A673 (cell line): ENCODE measurements at regions not wholly inside any gene's neighbourhood (a gene's known extent, or its start where the extent isn't known, plus 50 kb on each side); places are given as distances from the start of the nearest gene placed in this dataset.

ENCODE experiments used
- EZH2 ChIP-seq: fragments of 200-600 bp; sonication (generic); IDR thresholded peaks from 2 replicates; pipeline ENCODE4 v1.6.1; 2017; ENCODE audit warnings: borderline replicate concordance, low read depth, mild to moderate bottlenecking, mixed read lengths, antibody characterized with exemption, low read length; ENCODE audit not compliant: poor library complexity, severe bottlenecking
- TF ChIP-seq, protein P1 (sequence below): fragments of 300-800, 200-600 bp; sonication (generic); conservative IDR thresholded peaks from 2 replicates; pipeline ENCODE4 v1.5.1; 2017; ENCODE audit warnings: low read depth, mild to moderate bottlenecking, antibody characterized with exemption, low read length, moderate library complexity, mixed read lengths

- TF ChIP-seq, protein P1, sequence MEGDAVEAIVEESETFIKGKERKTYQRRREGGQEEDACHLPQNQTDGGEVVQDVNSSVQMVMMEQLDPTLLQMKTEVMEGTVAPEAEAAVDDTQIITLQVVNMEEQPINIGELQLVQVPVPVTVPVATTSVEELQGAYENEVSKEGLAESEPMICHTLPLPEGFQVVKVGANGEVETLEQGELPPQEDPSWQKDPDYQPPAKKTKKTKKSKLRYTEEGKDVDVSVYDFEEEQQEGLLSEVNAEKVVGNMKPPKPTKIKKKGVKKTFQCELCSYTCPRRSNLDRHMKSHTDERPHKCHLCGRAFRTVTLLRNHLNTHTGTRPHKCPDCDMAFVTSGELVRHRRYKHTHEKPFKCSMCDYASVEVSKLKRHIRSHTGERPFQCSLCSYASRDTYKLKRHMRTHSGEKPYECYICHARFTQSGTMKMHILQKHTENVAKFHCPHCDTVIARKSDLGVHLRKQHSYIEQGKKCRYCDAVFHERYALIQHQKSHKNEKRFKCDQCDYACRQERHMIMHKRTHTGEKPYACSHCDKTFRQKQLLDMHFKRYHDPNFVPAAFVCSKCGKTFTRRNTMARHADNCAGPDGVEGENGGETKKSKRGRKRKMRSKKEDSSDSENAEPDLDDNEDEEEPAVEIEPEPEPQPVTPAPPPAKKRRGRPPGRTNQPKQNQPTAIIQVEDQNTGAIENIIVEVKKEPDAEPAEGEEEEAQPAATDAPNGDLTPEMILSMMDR, result no peak
- TF ChIP-seq EZH2, result no peak
These were observed 355.7 kb downstream of the LRRC70 start for GRCh38 chr5:62934319-62934718.
